Activated CD8-positive, alpha-beta memory T cell treated with anti-CD3 and anti-CD28 coated beads for 24 hours (primary cell): ENCODE measurements at regions not wholly inside any gene's neighbourhood (a gene's known extent, or its start where the extent isn't known, plus 50 kb on each side); places are given as distances from the start of the nearest gene placed in this dataset.

Experiments used
- DNase-seq: peaks from one replicate; pipeline ENCODE4 v3.0.0-alpha.2; 2020

- no peak for DNase-seq
These were observed 428.9 kb upstream of the IL12A start for GRCh38 chr3:159559771-159560170.

GRCh38 chr3:159560214-159560979 is 428.2 kb upstream of the IL12A start:
- no peak for DNase-seq

GRCh38 chr3:159565313-159565712 is 423.3 kb upstream of the IL12A start:
- no peak for DNase-seq

- DNase-seq: no peak
These were observed 405.0 kb upstream of the IL12A start for GRCh38 chr3:159583662-159584061.

GRCh38 chr3:159584421-159584820 is 404.2 kb upstream of the IL12A start:
- DNase-seq: no peak

- DNase-seq: no peak
These were observed 401.9 kb upstream of the IL12A start for GRCh38 chr3:159586571-159587202.

- DNase-seq: no peak
These were observed 394.6 kb upstream of the IL12A start for GRCh38 chr3:159593927-159594605.

- no peak for DNase-seq
These were observed 388.3 kb upstream of the IL12A start for GRCh38 chr3:159600291-159600690.

- DNase-seq: no peak
These were observed 384.5 kb upstream of the IL12A start for GRCh38 chr3:159604151-159604581.

- no peak for DNase-seq
These were observed 383.5 kb upstream of the IL12A start for GRCh38 chr3:159605101-159605500.

- no peak for DNase-seq
These were observed 382.9 kb upstream of the IL12A start for GRCh38 chr3:159605776-159606175.

- DNase-seq: no peak
These were observed 380.8 kb upstream of the IL12A start for GRCh38 chr3:159607856-159608255.

- no peak for DNase-seq
These were observed 380.3 kb upstream of the IL12A start for GRCh38 chr3:159608311-159608710.

GRCh38 chr3:159609625-159610024 is 379.0 kb upstream of the IL12A start:
- DNase-seq: no peak

GRCh38 chr3:159616234-159616825 is 372.3 kb upstream of the IL12A start:
- DNase-seq: no peak

GRCh38 chr3:159619341-159619885 is 369.2 kb upstream of the IL12A start:
- DNase-seq: no peak

- DNase-seq: no peak
These were observed 368.4 kb upstream of the IL12A start for GRCh38 chr3:159620281-159620680.

GRCh38 chr3:159620873-159621272 is 367.8 kb upstream of the IL12A start:
- DNase-seq: no peak

GRCh38 chr3:159624616-159625015 is 364.0 kb upstream of the IL12A start:
- no peak for DNase-seq

GRCh38 chr3:159625594-159625993 is 363.0 kb upstream of the IL12A start:
- no peak for DNase-seq

- DNase-seq: no peak
These were observed 362.0 kb upstream of the IL12A start for GRCh38 chr3:159626598-159626997.

- no peak for DNase-seq
These were observed 361.4 kb upstream of the IL12A start for GRCh38 chr3:159627229-159627628.

- DNase-seq: no peak
These were observed 361.0 kb upstream of the IL12A start for GRCh38 chr3:159627634-159628033.
